ENCODE measurements at regions not wholly inside any gene's neighbourhood (a gene's known extent, or its start where the extent isn't known, plus 50 kb on each side); places are given as distances from the start of the nearest gene placed in this dataset.
"Not testable (repeated sequence)": the region's sequence is repeated elsewhere in the genome, so short reads cannot be mapped to it uniquely, and the experiment has no call there.

DNA sequence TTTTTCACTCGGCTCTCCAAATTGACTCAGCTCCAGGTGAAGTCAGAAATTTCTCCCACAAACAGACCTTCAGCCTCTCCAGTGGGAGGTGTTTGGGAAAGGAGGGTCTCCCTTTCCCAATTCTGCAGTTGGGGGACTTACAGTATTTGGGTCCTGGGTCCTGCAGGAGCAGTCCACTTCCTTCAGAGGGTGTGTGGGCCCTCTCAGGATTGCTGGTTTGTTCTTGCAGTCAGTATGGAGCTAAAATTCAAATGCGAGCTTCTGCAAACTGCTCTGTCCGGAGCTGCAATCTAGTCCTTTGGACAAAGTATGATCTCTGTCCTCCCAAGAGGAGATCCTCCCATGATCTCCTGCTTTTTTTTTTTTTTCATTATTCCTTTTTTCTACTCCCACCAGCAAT is 87.9 kb upstream of the MSTN start:
- no peak overlapping the region for H3K4me3 Mint-ChIP-seq
- peaks cover 0 to 16% of the 10 kb centered on the region in 2 donors for H3K27me3 Mint-ChIP-seq (ENCODE audit: low read depth in 2 of 2)
- DNase-seq (no peak), ATAC-seq (no peak)
- H3K27ac ChIP-seq (ENCODE audit: low read length), result no peak overlapping the region
- peaks cover 0 to 5% of the 10 kb centered on the region in 2 donors for H3K4me1 Mint-ChIP-seq
- no peaks in the 10 kb centered on the region for H3K4me1 ChIP-seq (ENCODE audit: control insufficient read depth, insufficient read depth, low read length)
- no peaks in the 10 kb centered on the region for H3K9me3 ChIP-seq (ENCODE audit: control insufficient read depth, insufficient read depth, low read length)
- no peaks in the 10 kb centered on the region for H3K36me3 ChIP-seq (ENCODE audit: control insufficient read depth, insufficient read depth, low read length)
- TF ChIP-seq, protein P1, sequence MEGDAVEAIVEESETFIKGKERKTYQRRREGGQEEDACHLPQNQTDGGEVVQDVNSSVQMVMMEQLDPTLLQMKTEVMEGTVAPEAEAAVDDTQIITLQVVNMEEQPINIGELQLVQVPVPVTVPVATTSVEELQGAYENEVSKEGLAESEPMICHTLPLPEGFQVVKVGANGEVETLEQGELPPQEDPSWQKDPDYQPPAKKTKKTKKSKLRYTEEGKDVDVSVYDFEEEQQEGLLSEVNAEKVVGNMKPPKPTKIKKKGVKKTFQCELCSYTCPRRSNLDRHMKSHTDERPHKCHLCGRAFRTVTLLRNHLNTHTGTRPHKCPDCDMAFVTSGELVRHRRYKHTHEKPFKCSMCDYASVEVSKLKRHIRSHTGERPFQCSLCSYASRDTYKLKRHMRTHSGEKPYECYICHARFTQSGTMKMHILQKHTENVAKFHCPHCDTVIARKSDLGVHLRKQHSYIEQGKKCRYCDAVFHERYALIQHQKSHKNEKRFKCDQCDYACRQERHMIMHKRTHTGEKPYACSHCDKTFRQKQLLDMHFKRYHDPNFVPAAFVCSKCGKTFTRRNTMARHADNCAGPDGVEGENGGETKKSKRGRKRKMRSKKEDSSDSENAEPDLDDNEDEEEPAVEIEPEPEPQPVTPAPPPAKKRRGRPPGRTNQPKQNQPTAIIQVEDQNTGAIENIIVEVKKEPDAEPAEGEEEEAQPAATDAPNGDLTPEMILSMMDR (IDR thresholded peaks at IDR 0.05), result no peak
- peaks cover 11% of the 10 kb centered on the region for H3K36me3 Mint-ChIP-seq
- intact Hi-C loops (cut with micrococcal nuclease), result no loop called here
- WGBS (ENCODE audit: insufficient coverage), result 100% methylated on average over 3 of the region's 3 CpGs
- H3K27me3 ChIP-seq (ENCODE audit: control insufficient read depth, insufficient read depth, low read length), result no peaks in the 10 kb centered on the region
- H3K9me3 Mint-ChIP-seq, result peaks cover 3 to 6% of the 10 kb centered on the region in 2 donors
- H3K4me3 ChIP-seq (ENCODE audit: low read length), result no peak overlapping the region
- no peak overlapping the region for H3K27ac Mint-ChIP-seq

DNA sequence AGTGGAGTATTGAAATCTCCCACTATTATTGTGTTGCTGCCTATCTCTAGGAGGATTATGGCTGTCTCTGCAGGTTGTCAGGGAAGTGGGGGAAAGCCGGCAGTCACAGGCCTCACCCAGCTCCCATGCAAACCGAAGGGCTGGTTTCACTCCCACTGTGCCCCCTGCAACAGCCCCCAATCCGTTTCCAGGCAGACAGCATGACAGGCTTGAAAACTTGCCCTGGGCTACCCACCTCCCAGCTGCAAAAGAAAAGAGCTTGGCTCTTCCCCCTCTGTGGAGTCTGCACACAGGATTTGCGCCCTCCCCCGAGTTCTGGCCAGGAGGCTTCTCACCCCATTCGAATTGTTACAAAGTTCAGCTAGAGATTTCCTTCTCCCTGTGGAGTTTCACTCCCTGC is 87.4 kb upstream of the MSTN start:
- 87% methylated on average over 6 of the region's 6 CpGs for WGBS (ENCODE audit: insufficient coverage)
- TF ChIP-seq, protein P1 (IDR thresholded peaks at IDR 0.05), result no peak
- H3K4me1 Mint-ChIP-seq, result peaks cover 0 to 5% of the 10 kb centered on the region in 2 donors
- Histone ChIP-seq H3K36me3 (ENCODE audit: control insufficient read depth, insufficient read depth, low read length) (no peaks in the 10 kb centered on the region), H3K9me3 (ENCODE audit: control insufficient read depth, insufficient read depth, low read length) (no peaks in the 10 kb centered on the region), H3K27ac (ENCODE audit: low read length) (no peak overlapping the region), H3K4me1 (ENCODE audit: control insufficient read depth, insufficient read depth, low read length) (no peaks in the 10 kb centered on the region), H3K4me3 (ENCODE audit: low read length) (no peak overlapping the region), H3K27me3 (ENCODE audit: control insufficient read depth, insufficient read depth, low read length) (no peaks in the 10 kb centered on the region)
- peaks cover 0 to 16% of the 10 kb centered on the region in 2 donors for H3K27me3 Mint-ChIP-seq (ENCODE audit: low read depth in 2 of 2)
- no peak overlapping the region for H3K4me3 Mint-ChIP-seq
- intact Hi-C loops (cut with micrococcal nuclease), result no loop called here
- ATAC-seq, result no peak
- DNase-seq, result no peak
- H3K9me3 Mint-ChIP-seq, result peaks cover 3 to 6% of the 10 kb centered on the region in 2 donors
- H3K27ac Mint-ChIP-seq, result peak overlapping the region in 1 of 2 donors; percentile 11
- H3K36me3 Mint-ChIP-seq, result peaks cover 11% of the 10 kb centered on the region

DNA sequence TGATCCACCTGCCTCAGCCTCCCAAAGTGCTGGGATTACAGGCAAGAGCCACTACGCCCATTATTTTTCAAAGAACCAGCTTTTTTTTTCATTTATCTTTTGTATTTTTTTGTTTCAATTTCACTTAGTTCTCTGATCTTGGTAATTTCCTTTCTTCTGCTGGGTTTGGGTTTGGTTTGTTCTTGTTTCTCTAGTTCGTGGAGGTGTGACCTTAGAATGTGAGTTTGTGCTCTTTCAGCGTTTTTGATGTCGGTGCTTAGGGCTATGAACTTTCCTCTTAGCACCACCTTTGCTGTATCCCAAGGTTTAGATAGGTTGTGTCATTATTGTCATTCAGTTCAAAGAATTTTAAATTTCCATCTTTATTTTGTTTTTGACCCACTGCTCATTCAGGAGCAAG is 86.7 kb upstream of the MSTN start:
- ATAC-seq (no peak), DNase-seq (no peak)
- Histone ChIP-seq H3K4me3 (ENCODE audit: low read length) (no peak overlapping the region), H3K4me1 (ENCODE audit: control insufficient read depth, insufficient read depth, low read length) (no peaks in the 10 kb centered on the region), H3K36me3 (ENCODE audit: control insufficient read depth, insufficient read depth, low read length) (no peaks in the 10 kb centered on the region), H3K9me3 (ENCODE audit: control insufficient read depth, insufficient read depth, low read length) (no peaks in the 10 kb centered on the region), H3K27me3 (ENCODE audit: control insufficient read depth, insufficient read depth, low read length) (no peaks in the 10 kb centered on the region), H3K27ac (ENCODE audit: low read length) (no peak overlapping the region)
- H3K9me3 Mint-ChIP-seq, result peaks cover 3 to 6% of the 10 kb centered on the region in 2 donors
- TF ChIP-seq, protein P1 (IDR thresholded peaks at IDR 0.05), result no peak
- H3K4me3 Mint-ChIP-seq, result peak overlapping the region; percentile 19
- peaks cover 11% of the 10 kb centered on the region for H3K36me3 Mint-ChIP-seq
- intact Hi-C loops (cut with micrococcal nuclease), result no loop called here
- peaks cover 0 to 12% of the 10 kb centered on the region in 2 donors for H3K27me3 Mint-ChIP-seq (ENCODE audit: low read depth in 2 of 2)
- H3K4me1 Mint-ChIP-seq, result peaks cover 0 to 5% of the 10 kb centered on the region in 2 donors
- peak overlapping the region in 1 of 2 donors; percentile 11 for H3K27ac Mint-ChIP-seq
- WGBS (ENCODE audit: insufficient coverage), result 90% methylated on average over 1 of the region's 4 CpGs

DNA sequence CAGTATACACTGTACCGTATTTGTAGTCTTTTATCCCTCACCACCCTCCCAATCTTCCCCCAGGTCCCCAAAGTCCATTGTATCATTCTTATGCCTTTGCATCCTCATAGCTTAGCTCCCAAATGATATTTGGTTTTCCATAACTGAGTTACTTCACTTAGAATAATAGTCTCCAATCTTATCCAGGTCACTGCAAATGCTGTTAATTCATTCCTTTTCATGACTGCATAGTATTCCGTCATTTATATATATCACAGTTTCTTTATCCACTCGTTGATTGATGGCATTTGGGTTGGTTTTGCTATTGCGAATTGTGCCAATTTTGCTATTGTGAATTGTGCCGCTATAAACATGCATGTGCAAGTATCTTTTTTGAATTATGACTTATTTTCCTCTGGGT is 83.6 kb upstream of the MSTN start:
- H3K9me3 Mint-ChIP-seq; ATAC-seq; H3K36me3 ChIP-seq (ENCODE audit: control insufficient read depth, insufficient read depth, low read length); H3K27me3 ChIP-seq (ENCODE audit: control insufficient read depth, insufficient read depth, low read length); DNase-seq; H3K9me3 ChIP-seq (ENCODE audit: control insufficient read depth, insufficient read depth, low read length); intact Hi-C loops (cut with micrococcal nuclease); H3K27me3 Mint-ChIP-seq (ENCODE audit: low read depth in 2 of 2); H3K4me3 ChIP-seq (ENCODE audit: low read length); H3K27ac ChIP-seq (ENCODE audit: low read length); H3K4me3 Mint-ChIP-seq; H3K27ac Mint-ChIP-seq; H3K4me1 ChIP-seq (ENCODE audit: control insufficient read depth, insufficient read depth, low read length); H3K4me1 Mint-ChIP-seq: not testable (repeated sequence)
- 82% methylated on average over 1 of the region's 5 CpGs for WGBS (ENCODE audit: insufficient coverage)
- H3K36me3 Mint-ChIP-seq, result peaks cover 11% of the 10 kb centered on the region

DNA sequence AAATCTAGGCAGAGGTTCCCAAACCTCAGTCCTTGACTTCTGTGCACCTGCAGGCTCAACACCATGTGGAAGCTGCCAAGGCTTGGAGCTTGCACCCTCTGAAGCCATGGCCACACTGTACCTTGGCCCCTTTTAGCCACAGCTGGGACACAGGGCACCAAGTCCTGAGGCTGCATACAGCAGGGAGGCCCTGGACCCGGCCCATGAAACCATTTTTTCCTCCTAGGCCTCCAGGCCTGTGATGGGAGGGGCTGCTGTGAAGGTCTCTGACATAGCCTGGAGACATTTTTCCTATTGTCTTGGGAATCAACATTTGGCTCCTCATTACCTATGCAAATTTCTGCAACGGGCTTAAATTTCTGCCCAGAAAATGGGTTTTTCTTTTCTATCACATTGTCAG is 77.9 kb upstream of the MSTN start:
- H3K27ac Mint-ChIP-seq; H3K27ac ChIP-seq (ENCODE audit: low read length); H3K9me3 ChIP-seq (ENCODE audit: control insufficient read depth, insufficient read depth, low read length); H3K36me3 Mint-ChIP-seq; H3K27me3 ChIP-seq (ENCODE audit: control insufficient read depth, insufficient read depth, low read length); H3K4me3 Mint-ChIP-seq; H3K4me3 ChIP-seq (ENCODE audit: low read length); H3K9me3 Mint-ChIP-seq; H3K36me3 ChIP-seq (ENCODE audit: control insufficient read depth, insufficient read depth, low read length); H3K4me1 Mint-ChIP-seq; intact Hi-C loops (cut with micrococcal nuclease); H3K27me3 Mint-ChIP-seq (ENCODE audit: low read depth in 2 of 2); DNase-seq; H3K4me1 ChIP-seq (ENCODE audit: control insufficient read depth, insufficient read depth, low read length); ATAC-seq: not testable (repeated sequence)
- 88% methylated on average over 2 of the region's 2 CpGs for WGBS (ENCODE audit: insufficient coverage)
